Activated CD4-positive, alpha-beta T cell treated with anti-CD3 and anti-CD28 coated beads, Interleukin-2, Interleukin-4, amounts not matched to agents 100 ng/mL and 50 ng/mL, durations not matched to agents 16 hours and 8 hours (primary cell): ENCODE measurements at regions not wholly inside any gene's neighbourhood (a gene's known extent, or its start where the extent isn't known, plus 50 kb on each side); places are given as distances from the start of the nearest gene placed in this dataset.
"Not testable (repeated sequence)": the region's sequence is repeated elsewhere in the genome, so short reads cannot be mapped to it uniquely, and the experiment has no call there.

Experiments
- DNase-seq: peaks from one replicate; pipeline ENCODE4 v3.0.0-alpha.2; 2020; ENCODE audit warnings: low spot score

GRCh38 chr2:21972586-21972985 lies 848.8 kb downstream of the TDRD15 start:
- no peak for DNase-seq

DNA sequence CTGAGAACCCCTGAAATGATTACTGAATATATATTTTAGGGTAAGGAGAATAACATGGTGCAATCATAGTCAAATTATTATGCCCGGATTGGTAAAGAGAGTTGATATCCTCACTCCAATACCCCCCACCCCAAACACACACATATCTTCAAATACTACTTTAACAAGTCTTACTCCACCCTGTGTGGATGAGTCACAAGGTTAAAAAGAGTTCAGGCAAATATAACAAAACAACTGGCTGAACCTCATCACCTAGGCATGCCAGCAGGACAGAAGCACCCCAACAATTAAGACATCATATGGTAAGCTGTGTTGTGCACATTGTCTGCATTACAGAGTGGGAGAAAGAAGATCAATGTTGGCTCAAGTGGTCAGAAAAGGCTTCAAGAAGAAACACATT lies 857.4 kb downstream of the TDRD15 start:
- DNase-seq: no peak

GRCh38 chr2:21993002-21993401 lies 869.2 kb downstream of the TDRD15 start:
- no peak for DNase-seq

- no peak for DNase-seq
These were observed 872.6 kb downstream of the TDRD15 start for GRCh38 chr2:21996339-21996738.

- no peak for DNase-seq
These were observed 875.8 kb downstream of the TDRD15 start for GRCh38 chr2:21999522-21999921.

- DNase-seq: no peak
These were observed 878.3 kb downstream of the TDRD15 start for GRCh38 chr2:22002066-22002465.

DNA sequence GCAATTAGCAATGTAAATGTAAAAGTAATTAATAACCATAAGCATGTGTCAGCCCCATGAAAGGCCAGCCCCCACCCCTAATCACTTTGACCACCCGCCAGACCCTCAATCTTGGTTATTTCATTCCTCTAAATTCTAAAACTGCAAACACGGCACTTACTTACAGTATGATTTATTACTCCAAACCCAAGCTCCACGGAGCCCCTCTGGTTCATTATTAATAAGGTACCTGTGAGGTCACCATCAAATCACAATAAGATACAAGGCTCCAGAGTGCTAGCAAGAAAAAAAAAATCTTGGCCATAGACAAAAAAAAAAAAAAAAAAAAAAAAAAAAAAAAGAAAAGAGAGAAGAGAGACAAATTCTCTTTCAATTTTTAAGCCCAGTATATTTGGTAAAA lies 879.5 kb downstream of the TDRD15 start:
- DNase-seq: no peak

DNA sequence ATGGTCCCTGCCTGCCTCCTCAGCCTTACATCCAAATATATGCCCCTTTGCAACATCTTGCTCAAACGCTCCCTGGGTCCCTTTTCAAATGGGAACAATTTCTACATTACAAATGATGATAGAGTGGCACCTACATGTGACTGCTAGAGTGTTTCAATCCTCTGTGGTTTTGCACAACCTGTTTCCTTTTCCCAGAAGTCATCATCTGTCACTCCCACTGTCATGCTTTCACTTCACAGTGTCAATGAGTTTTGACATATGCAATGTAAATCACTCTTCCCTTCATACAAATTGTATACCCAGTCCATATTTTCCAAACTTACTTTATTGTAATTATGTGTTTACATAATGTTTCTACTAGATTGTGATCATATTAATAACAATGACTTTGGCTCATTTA lies 887.3 kb downstream of the TDRD15 start:
- DNase-seq: no peak

GRCh38 chr2:22020091-22020742 lies 896.4 kb downstream of the TDRD15 start:
- DNase-seq: no peak

DNA sequence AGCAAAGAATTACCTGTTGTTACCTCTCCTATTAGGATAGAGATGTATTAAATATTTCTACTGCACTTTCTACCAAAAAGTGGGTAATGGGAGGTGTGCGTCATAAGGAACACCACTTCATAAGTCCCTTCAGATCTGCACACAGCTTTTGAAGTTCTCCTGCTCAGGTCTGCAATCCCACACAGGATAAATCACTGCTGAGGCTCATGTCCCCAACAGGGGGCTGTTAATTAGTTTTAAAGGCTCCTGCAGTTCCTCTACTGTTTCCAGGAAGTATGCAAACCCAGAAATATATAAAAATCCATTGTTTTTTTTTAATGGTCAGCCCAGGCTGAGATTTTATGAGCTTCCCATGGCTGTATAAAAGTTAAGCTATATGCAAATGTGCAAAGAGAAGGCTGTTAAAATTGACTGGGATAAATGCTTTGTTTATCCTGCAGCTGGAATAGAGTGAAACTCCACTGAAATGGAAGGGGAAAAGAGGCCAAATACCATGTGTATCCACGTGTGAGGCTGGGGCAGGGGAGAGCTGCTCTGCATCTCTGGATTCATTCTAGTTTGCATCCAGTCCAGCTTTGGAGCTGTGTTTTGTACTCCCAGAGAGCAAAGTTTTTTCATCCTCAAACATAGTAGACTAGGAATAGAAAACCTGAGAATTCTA lies 903.7 kb downstream of the TDRD15 start:
- DNase-seq: no peak

GRCh38 chr2:22035361-22035830 lies 911.6 kb downstream of the TDRD15 start:
- no peak for DNase-seq

GRCh38 chr2:22037274-22037673 lies 913.5 kb downstream of the TDRD15 start:
- no peak for DNase-seq

GRCh38 chr2:22043784-22044183 lies 920.0 kb downstream of the TDRD15 start:
- DNase-seq: no peak

DNA sequence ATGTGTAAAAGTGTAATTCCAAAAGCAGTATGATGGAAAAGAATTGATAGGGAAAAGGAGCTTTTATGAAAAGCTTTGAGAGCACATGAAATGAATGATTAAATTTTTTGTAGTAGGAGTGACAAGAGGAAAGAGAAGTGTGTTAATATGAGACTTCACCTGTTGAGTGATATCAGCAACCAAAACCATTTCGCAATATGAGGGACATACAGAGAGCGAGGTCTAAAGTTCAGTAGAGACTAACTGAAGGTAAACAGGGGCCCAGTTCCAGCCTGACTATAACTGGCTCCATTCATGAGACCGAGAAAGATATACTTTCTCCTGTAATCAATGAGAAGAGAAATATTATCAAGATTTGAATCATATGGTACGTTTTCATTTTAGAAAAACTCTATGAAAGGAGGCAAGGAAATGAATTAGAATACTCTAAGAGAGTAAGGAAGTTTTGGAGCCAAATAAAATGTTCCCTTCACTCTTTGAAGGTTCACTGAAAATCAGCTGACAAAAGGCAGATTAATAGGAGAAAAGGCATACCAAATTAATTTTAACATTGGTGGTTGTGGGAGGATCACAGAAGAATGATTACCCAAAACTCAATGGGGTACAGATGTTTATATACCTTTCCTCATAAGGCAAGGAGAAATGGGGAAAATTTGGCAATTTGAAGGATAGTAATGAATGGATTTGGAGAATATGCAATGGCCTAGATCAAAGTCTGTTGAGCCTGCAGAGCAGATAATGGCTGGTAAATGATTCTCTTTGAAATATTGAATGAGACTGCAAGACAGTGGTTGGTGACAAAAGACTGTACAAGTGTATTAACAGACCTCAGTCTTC lies 932.2 kb downstream of the TDRD15 start:
- DNase-seq: no peak

- DNase-seq: no peak
These were observed 932.9 kb downstream of the TDRD15 start for GRCh38 chr2:22056621-22057132.

DNA sequence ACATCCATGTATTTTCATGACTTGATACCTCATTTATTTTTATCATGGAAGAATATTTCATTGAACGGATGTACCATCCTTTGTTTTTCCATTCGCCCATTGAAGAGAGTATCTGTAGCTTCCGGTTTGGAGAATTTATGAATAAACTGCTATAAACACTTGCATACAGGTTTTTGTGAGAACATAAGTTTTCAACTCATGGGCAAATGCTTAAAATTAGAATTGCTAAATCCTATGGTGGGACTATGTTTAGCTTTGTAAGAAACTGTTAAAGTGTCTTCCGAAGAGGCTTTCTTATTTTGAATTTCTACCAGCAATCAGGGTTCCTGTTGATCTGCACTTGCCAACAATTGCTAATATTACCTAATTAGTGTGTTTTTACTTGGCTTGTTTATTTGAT lies 938.9 kb downstream of the TDRD15 start:
- DNase-seq: no peak

- DNase-seq: no peak
These were observed 952.7 kb downstream of the TDRD15 start for GRCh38 chr2:22076454-22076853.

DNA sequence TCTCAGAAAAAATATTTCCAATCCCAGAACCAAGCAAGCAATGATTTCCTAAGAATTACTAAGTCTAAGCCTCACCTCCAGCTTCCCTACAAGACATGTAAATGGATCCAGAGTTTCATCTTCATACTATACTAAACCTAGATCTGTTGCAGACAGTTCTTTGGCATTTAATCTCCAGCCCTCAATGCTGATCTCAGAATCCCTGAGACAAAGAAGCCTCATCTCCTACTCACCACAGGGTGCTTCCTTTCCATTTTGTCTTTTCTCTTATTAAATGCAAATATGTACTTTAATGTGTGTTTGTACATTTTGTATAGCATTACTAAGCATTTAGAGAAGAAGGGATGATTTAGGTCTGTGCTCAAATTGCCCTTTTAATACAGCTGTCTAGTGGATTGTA lies 954.9 kb downstream of the TDRD15 start:
- DNase-seq: no peak

DNA sequence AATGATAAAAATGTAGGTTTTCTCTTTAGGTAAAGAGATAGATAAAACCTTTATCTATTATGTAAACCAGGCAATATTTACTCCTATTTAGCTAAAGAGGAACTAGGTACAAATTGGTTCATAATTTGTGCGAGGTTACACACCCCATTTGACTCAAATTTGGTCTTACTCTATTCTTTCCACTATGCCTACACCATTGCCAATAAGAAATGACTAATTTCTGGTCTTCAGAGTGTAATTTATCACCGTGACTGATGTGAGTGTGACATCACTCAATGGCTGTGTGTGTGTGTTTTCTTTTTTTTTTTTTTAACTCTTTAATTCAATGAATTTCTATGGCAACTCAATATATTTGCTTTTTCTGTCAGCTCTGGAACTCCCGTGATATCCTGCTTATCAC lies 955.8 kb downstream of the TDRD15 start:
- DNase-seq: no peak

- no peak for DNase-seq
These were observed 963.0 kb downstream of the TDRD15 start for GRCh38 chr2:22086726-22087125.

DNA sequence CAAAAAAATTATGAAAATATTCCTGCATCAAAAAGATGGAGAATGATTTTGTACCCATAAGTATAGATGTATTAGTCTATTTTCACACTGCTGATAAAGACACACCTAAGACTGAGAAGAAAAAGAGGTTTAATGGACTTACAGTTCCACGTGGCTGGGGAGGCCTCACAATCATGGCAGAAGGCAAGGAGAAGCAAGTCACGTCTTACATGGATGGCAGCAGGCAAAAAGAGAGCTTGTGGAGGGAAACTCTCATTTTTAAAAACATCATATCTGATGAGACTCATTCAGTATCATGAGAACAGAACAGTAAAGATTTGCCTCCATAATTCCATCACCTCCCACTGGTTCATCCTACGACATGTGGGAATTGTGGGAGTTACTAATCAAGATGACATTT lies 979.8 kb downstream of the TDRD15 start:
- DNase-seq: not testable (repeated sequence)

DNA sequence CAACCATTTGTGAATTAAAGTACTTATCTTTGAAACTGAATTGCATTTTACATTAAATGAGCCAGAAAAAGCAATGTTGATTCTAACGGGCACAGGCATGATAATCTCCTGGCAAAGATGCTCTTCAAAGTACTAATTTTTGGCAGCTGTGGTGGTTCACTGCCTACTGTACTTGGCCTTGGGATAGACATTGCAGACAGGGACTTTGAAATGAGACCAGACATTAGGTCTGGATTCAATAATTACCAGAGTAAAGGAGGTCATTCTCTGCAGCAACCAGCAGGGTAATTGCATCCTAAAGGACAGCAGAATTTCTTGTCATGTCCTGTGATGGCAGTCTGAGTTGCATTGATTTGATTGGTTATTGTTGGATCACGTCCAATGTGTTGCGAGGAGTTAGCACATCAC lies 986.5 kb downstream of the TDRD15 start:
- DNase-seq: no peak

DNA sequence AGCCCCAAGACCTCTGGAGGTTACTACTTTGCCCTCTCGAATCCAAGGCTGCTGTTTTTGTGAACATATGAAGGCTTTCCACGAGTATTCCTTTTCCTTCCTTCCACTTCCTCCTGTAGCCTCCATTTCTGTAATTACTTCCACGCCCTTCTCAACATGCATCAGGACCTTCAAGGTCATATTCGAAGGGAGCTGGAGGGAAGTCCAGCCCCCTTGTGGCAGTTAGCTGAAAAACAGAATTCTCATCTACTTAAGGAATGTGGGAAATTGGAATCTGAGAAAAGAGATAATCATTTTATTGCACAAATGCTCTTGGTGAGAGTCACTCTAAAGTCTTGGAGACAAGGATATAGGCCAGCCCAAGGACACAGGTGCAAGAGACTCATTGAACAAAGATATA lies 1000.2 kb downstream of the TDRD15 start:
- DNase-seq: no peak
